ENCODE measurements at regions not wholly inside any gene's neighbourhood (a gene's known extent, or its start where the extent isn't known, plus 50 kb on each side); places are given as distances from the start of the nearest gene placed in this dataset.

GRCh38 chr2:160609346-160609745 lies 115.7 kb upstream of the RBMS1 start:
- H3K4me3 ChIP-seq (ENCODE audit: low read depth, low read length) = no peak overlapping the region
- DNase-seq (ENCODE audit: low read depth) = no peak
- no peak for TF ChIP-seq CTCF (conservative IDR thresholded peaks at IDR 0.05; ENCODE audit: low read depth, low read length)

GRCh38 chr2:160610041-160610440 lies 116.4 kb upstream of the RBMS1 start:
- no peak overlapping the region for H3K4me3 ChIP-seq (ENCODE audit: low read depth, low read length)
- no peak for TF ChIP-seq CTCF (conservative IDR thresholded peaks at IDR 0.05; ENCODE audit: low read depth, low read length)
- no peak for DNase-seq (ENCODE audit: low read depth)

GRCh38 chr2:160612266-160612856 lies 118.8 kb upstream of the RBMS1 start:
- no peak for DNase-seq (ENCODE audit: low read depth)
- TF ChIP-seq CTCF (conservative IDR thresholded peaks at IDR 0.05; ENCODE audit: low read depth, low read length) = no peak
- H3K4me3 ChIP-seq (ENCODE audit: low read depth, low read length) = no peak overlapping the region

GRCh38 chr2:160613466-160614153 lies 120.0 kb upstream of the RBMS1 start:
- no peak for TF ChIP-seq CTCF (conservative IDR thresholded peaks at IDR 0.05; ENCODE audit: low read depth, low read length)
- DNase-seq (ENCODE audit: low read depth) = no peak
- H3K4me3 ChIP-seq (ENCODE audit: low read depth, low read length) = no peak overlapping the region

GRCh38 chr2:160614391-160614790 lies 120.8 kb upstream of the RBMS1 start:
- no peak overlapping the region for H3K4me3 ChIP-seq (ENCODE audit: low read depth, low read length)
- no peak for TF ChIP-seq CTCF (conservative IDR thresholded peaks at IDR 0.05; ENCODE audit: low read depth, low read length)
- DNase-seq (ENCODE audit: low read depth) = no peak

GRCh38 chr2:160615706-160616105 lies 122.1 kb upstream of the RBMS1 start:
- no peak for TF ChIP-seq CTCF (conservative IDR thresholded peaks at IDR 0.05; ENCODE audit: low read depth, low read length)
- H3K4me3 ChIP-seq (ENCODE audit: low read depth, low read length) = no peak overlapping the region
- DNase-seq (ENCODE audit: low read depth) = no peak

GRCh38 chr2:160616149-160616548 lies 122.5 kb upstream of the RBMS1 start:
- no peak for DNase-seq (ENCODE audit: low read depth)
- H3K4me3 ChIP-seq (ENCODE audit: low read depth, low read length) = no peak overlapping the region
- TF ChIP-seq CTCF (conservative IDR thresholded peaks at IDR 0.05; ENCODE audit: low read depth, low read length) = no peak

All from epithelial cell of proximal tubule (primary cell).